Hematopoietic multipotent progenitor cell treated with erythropoietin and hydrocortisone succinate and interleukin-3 and kit ligand, for 4 days (in vitro differentiated cells): ENCODE measurements at regions not wholly inside any gene's neighbourhood (a gene's known extent, or its start where the extent isn't known, plus 50 kb on each side); places are given as distances from the start of the nearest gene placed in this dataset.
"Not testable (repeated sequence)": the region's sequence is repeated elsewhere in the genome, so short reads cannot be mapped to it uniquely, and the experiment has no call there.

Experiments
- DNase-seq: peaks from one replicate; pipeline ENCODE4 v3.0.0-alpha.2; 2015

GRCh38 chr7:4319280-4319679 lies 362.8 kb upstream of the FOXK1 start:
- DNase-seq: no peak

- DNase-seq: no peak
These were observed 356.4 kb upstream of the FOXK1 start for GRCh38 chr7:4325732-4326131.

- no peak for DNase-seq
These were observed 350.4 kb upstream of the FOXK1 start for GRCh38 chr7:4331711-4332110.

- no peak for DNase-seq
These were observed 343.5 kb upstream of the FOXK1 start for GRCh38 chr7:4338556-4338955.

- no peak for DNase-seq
These were observed 338.5 kb upstream of the FOXK1 start for GRCh38 chr7:4343272-4344247.

GRCh38 chr7:4345004-4345403 lies 337.1 kb upstream of the FOXK1 start:
- DNase-seq: no peak

GRCh38 chr7:4352069-4352468 lies 330.0 kb upstream of the FOXK1 start:
- no peak for DNase-seq

GRCh38 chr7:4361774-4362173 lies 320.3 kb upstream of the FOXK1 start:
- no peak for DNase-seq

GRCh38 chr7:4383584-4383983 lies 298.5 kb upstream of the FOXK1 start:
- no peak for DNase-seq

- DNase-seq: no peak
These were observed 295.9 kb upstream of the FOXK1 start for GRCh38 chr7:4386190-4386589.

GRCh38 chr7:4391103-4391502 lies 291.0 kb upstream of the FOXK1 start:
- DNase-seq: not testable (repeated sequence)

- no peak for DNase-seq
These were observed 287.4 kb upstream of the FOXK1 start for GRCh38 chr7:4394736-4395135.

GRCh38 chr7:4399121-4399520 lies 283.0 kb upstream of the FOXK1 start:
- no peak for DNase-seq

- DNase-seq: no peak
These were observed 282.5 kb upstream of the FOXK1 start for GRCh38 chr7:4399596-4399995.

- no peak for DNase-seq
These were observed 275.6 kb upstream of the FOXK1 start for GRCh38 chr7:4406288-4407058.

- DNase-seq: no peak
These were observed 272.1 kb upstream of the FOXK1 start for GRCh38 chr7:4409946-4410345.

GRCh38 chr7:4416396-4417056 lies 265.6 kb upstream of the FOXK1 start:
- peak; percentile 44 for DNase-seq

- DNase-seq: no peak
These were observed 253.6 kb upstream of the FOXK1 start for GRCh38 chr7:4428526-4428925.

GRCh38 chr7:4430227-4430626 lies 251.9 kb upstream of the FOXK1 start:
- no peak for DNase-seq

GRCh38 chr7:4434306-4434705 lies 247.8 kb upstream of the FOXK1 start:
- DNase-seq: no peak

- DNase-seq: no peak
These were observed 245.7 kb upstream of the FOXK1 start for GRCh38 chr7:4436361-4436895.

- DNase-seq: no peak
These were observed 245.2 kb upstream of the FOXK1 start for GRCh38 chr7:4436936-4437335.

GRCh38 chr7:4437916-4438315 lies 244.2 kb upstream of the FOXK1 start:
- no peak for DNase-seq
